Astrocyte of the spinal cord (primary cell): ENCODE measurements at regions not wholly inside any gene's neighbourhood (a gene's known extent, or its start where the extent isn't known, plus 50 kb on each side); places are given as distances from the start of the nearest gene placed in this dataset.
"Not testable (repeated sequence)": the region's sequence is repeated elsewhere in the genome, so short reads cannot be mapped to it uniquely, and the experiment has no call there.

ENCODE experiments used
- DNase-seq: peaks from one replicate; pipeline ENCODE4 v3.0.0; 2011; ENCODE audit warnings: low read depth, low spot score
- H3K4me3 ChIP-seq: 2 replicates; pipeline ENCODE4 v1.5.1; 2011; ENCODE audit warnings: low read depth, mild to moderate bottlenecking, low read length, moderate library complexity
- CTCF ChIP-seq: IDR thresholded peaks from 2 replicates; pipeline ENCODE4 v1.5.1; 2012; ENCODE audit warnings: low read depth, mild to moderate bottlenecking, low read length, inconsistent platforms
- in situ Hi-C: cut with HindIII; loops from 2 replicates; pipeline ENCODE4 v1.10.0; 2017; ENCODE audit warnings: low sequenced_read_pairs

- DNase-seq = no peak
- no peak for TF ChIP-seq CTCF
- in situ Hi-C loops = no loop called here
- H3K4me3 ChIP-seq = no peak overlapping the region
These were observed 415.7 kb downstream of the PPP1R2C start for GRCh38 chrX:42362219-42362618.

DNA sequence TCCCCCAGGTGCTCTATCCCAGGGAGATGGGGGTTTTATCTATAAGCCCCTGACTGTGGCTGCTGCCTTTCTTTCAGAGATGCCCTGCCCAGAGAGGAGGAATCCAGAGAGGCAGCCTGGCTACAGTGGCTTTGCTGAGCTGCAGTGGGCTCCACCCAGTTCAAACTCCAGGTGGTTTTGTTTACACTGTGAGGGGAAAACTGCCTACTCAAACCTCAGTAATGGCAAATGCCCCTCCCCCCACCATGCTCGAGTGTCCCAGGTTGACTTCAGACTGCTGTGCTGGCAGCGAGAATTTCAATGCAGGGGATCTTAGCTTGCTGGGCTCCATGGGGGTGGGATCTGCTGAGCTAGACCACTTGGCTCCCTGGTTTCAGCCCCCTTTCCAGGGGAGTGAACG is 419.6 kb upstream of the CASK start:
- in situ Hi-C loops, DNase-seq, H3K4me3 ChIP-seq: not testable (repeated sequence)
